ENCODE measurements at regions not wholly inside any gene's neighbourhood (a gene's known extent, or its start where the extent isn't known, plus 50 kb on each side); places are given as distances from the start of the nearest gene placed in this dataset.

GRCh38 chr6:76843054-76843822 is 620.1 kb downstream of the HTR1B start:
- TF ChIP-seq CTCF (IDR thresholded peaks at IDR 0.05) (no peak), POLR2A (IDR thresholded peaks at IDR 0.05) (no peak)
